Mucosa of descending colon (tissue), 3 donors: ENCODE measurements at regions not wholly inside any gene's neighbourhood (a gene's known extent, or its start where the extent isn't known, plus 50 kb on each side); places are given as distances from the start of the nearest gene placed in this dataset.

ENCODE experiments used
- ATAC-seq: fragments of 200-7000 bp; cut with Tn5 transposase; one replicate; pipeline ENCODE4 v1.9.1; 2020; ENCODE audit warnings: mild to moderate bottlenecking, moderate library complexity
- DNase-seq, 3 donors: peaks; one replicate each; pipeline ENCODE4 v3.0.0-alpha.2; 2020
- H3K36me3 ChIP-seq: fragments of 200-600 bp; one replicate; pipeline ENCODE4 v1.8.0; 2021; ENCODE audit warnings: low read depth, mild to moderate bottlenecking
- H3K4me1 ChIP-seq: fragments of 200-600 bp; one replicate; pipeline ENCODE4 v1.8.0; 2021; ENCODE audit warnings: low read depth, mild to moderate bottlenecking
- H3K4me3 ChIP-seq: fragments of 200-600 bp; one replicate; pipeline ENCODE4 v1.8.0; 2021; ENCODE audit warnings: mild to moderate bottlenecking
- H3K9me3 ChIP-seq: fragments of 200-600 bp; one replicate; pipeline ENCODE4 v1.8.0; 2021; ENCODE audit warnings: mild to moderate bottlenecking
- intact Hi-C, 2 donors: fragments of 100-400 bp; cut with DNase I in 1 of 2; cut with micrococcal nuclease in 1 of 2; formaldehyde crosslinking; loops; one replicate each; pipeline versions ENCODE4 v1.11.0 to v1.11.1; 2022; cut with DNase I, micrococcal nuclease
- TF ChIP-seq, protein P1 (sequence below): fragments of 200-600 bp; IDR thresholded peaks from one replicate; pipeline ENCODE4 v1.8.0; 2022; ENCODE audit warnings: antibody characterized with exemption, mild to moderate bottlenecking
- donor health status: DM: no; HTN: no; CAD: no; lungs with moderate emphysema.
- donor health status: DM: no; HTN: no; CAD: no.
- donor health status: DM: no; HTN: yes; CAD: no.

DNA sequence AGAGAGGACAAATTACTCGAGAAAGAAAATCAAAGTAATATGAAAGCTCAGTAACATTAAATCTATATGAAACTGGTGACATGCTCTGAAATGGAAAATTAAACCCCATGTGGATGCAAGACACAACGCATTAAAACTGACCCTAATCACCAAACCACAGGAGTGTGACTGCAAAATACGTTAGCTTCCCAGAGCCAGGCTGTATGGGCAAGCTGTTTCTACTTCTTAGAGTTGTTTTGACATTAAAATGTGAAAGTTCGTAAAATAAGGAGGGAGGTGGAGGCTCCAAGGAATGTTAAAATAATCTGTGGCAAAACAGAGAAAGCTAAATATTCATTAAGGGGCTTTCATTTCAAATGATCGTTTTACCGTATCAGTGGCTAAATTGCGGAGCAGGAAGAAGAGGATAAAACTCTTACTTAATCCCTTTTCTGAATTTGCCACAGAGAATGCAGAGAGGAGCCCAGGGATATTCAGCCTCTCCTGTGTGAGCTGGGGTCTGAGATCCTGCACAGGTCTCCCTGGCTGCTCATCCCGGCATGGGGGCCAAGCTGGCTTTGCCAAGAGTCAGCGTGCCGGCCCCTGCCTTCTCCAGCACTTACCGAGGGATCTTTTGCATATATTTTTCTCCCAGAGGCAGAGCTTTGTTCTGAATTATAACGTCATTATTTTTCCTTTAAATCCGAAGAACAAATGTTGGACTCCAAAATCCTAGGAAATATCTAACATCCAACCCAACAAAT lies 239.8 kb upstream of the THBS1 start:
- no peak for ATAC-seq
- TF ChIP-seq, protein P1, sequence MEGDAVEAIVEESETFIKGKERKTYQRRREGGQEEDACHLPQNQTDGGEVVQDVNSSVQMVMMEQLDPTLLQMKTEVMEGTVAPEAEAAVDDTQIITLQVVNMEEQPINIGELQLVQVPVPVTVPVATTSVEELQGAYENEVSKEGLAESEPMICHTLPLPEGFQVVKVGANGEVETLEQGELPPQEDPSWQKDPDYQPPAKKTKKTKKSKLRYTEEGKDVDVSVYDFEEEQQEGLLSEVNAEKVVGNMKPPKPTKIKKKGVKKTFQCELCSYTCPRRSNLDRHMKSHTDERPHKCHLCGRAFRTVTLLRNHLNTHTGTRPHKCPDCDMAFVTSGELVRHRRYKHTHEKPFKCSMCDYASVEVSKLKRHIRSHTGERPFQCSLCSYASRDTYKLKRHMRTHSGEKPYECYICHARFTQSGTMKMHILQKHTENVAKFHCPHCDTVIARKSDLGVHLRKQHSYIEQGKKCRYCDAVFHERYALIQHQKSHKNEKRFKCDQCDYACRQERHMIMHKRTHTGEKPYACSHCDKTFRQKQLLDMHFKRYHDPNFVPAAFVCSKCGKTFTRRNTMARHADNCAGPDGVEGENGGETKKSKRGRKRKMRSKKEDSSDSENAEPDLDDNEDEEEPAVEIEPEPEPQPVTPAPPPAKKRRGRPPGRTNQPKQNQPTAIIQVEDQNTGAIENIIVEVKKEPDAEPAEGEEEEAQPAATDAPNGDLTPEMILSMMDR = no peak
- intact Hi-C loops = no loop called here

DNA sequence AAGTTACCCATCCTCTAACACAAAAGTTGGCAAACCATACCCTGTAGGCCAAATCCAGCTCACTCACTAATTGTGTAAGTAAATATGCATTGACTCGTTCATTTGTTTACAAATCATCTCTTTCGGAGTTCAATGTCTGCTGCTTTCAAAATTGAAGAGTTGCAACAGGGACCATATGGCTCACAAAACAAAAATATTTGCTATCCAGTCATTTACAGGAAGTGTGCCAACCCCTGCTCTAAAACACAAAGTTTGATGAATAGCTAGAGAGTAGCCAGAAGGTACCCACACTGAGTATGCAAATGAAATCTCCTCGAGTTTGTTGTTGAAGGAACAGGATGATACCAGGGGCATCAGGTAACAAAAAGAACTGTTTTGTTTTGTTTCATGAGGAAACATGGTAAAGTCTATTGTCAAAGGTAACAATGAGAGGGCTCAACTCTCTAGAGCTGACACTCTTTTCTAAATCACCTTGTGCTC lies 236.2 kb upstream of the THBS1 start:
- intact Hi-C loops = no loop called here

More for the DNA sequence above, 239.8 kb upstream of the THBS1 start:
- Histone ChIP-seq H3K9me3 (no peaks in the 10 kb centered on the region), H3K36me3 (no peaks in the 10 kb centered on the region), H3K4me3 (no peak overlapping the region), H3K4me1 (no peaks in the 10 kb centered on the region)
- no peak for DNase-seq

DNA sequence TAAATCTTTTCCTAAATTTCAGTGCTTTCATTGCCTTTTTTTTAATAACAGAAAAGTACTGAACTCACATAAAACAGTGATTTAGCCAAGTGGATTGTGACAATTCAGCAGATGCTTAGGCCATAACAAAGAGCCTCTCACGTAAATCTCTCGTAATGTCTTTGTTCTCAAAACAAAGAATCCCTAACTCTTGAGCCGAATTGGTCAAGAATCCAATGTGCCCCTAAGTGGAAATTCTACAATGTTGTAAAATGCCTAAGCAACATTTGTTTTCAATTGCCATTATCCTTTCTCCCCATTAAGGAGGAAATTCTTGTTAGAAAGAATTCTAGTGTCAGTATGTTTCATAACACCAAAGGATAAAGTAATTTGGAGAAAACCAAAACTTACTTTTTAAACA lies 235.7 kb upstream of the THBS1 start:
- Histone ChIP-seq H3K4me1 (no peaks in the 10 kb centered on the region), H3K4me3 (no peak overlapping the region), H3K36me3 (no peaks in the 10 kb centered on the region), H3K9me3 (no peaks in the 10 kb centered on the region)
- TF ChIP-seq, protein P1 = no peak
- ATAC-seq (no peak), DNase-seq (no peak)
- intact Hi-C loops = no loop called here

More for the DNA sequence above, 236.2 kb upstream of the THBS1 start:
- ATAC-seq = no peak
- TF ChIP-seq, protein P1 = no peak
- Histone ChIP-seq H3K4me1 (no peaks in the 10 kb centered on the region), H3K36me3 (no peaks in the 10 kb centered on the region), H3K9me3 (no peaks in the 10 kb centered on the region), H3K4me3 (no peak overlapping the region)
- no peak for DNase-seq

DNA sequence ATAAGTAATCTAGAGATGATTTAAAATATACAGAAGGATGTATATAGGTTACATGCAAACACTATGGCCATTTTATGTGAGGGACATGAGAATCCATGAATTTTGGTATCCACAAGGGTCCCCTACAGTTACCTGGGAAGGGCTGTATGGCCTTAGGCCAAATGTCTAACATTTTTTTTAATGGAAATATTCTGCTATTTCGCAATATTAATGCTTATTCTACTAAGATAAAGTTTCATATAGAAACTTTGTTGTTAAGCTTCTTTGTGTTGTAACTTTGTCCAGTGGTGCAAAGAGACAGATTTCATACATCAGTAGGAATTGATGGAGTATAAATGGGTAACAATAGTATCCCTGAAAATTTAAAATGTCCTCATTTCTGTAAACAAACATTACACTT lies 233.4 kb upstream of the THBS1 start:
- Histone ChIP-seq H3K36me3 (no peaks in the 10 kb centered on the region), H3K4me3 (no peak overlapping the region), H3K4me1 (no peaks in the 10 kb centered on the region), H3K9me3 (no peaks in the 10 kb centered on the region)
- intact Hi-C loops = no loop called here
- TF ChIP-seq, protein P1 = no peak
- ATAC-seq = no peak
- no peak for DNase-seq

DNA sequence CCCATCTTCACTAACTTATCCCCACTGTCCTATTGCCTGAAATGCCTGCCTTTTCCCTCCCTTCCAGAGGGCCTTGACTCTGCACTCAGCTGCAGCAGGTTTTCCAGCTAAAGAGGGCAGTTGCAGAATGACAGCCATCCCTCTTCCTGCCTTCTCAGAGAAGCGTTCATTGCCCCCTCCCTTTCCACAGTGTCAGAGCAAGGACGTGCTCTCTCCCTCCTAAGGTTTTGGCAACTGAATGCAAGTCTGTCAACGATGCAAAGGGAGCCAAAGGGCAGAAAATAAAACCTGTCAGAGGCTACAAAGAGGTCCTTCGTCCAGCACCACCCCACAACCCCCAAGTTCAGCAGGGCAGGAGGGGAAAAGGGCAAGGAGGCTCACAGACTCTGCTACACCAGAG lies 230.1 kb upstream of the THBS1 start:
- ATAC-seq (no peak), DNase-seq (no peak)
- no peaks in the 10 kb centered on the region for H3K36me3 ChIP-seq
- H3K9me3 ChIP-seq = no peaks in the 10 kb centered on the region
- no peaks in the 10 kb centered on the region for H3K4me1 ChIP-seq
- H3K4me3 ChIP-seq = no peak overlapping the region
- intact Hi-C loops = no loop called here
- TF ChIP-seq, protein P1 = no peak
